ENCODE measurements at regions not wholly inside any gene's neighbourhood (a gene's known extent, or its start where the extent isn't known, plus 50 kb on each side); places are given as distances from the start of the nearest gene placed in this dataset.

GRCh38 chr18:73787316-73787715 is 360.3 kb downstream of the FBXO15 start:
- no peak for DNase-seq (ENCODE audit: low read depth)

DNA sequence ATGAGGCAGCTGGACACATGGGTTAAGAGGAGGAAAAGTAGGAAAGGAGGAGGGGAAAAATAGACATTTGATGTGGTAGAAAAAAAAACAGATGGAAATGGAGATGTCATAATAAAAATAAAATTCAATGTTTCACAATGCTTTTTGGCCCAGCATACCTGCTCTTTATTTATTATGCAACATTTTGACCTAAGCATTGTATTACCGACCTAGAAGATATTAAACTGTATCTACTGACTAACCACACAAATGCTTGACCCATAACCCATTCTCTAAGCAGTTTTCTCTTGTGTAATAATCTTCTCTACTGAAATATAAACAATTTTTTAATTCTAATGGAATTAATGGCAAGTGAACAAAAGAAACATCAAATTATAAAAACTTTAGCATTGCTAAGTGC is 362.3 kb downstream of the FBXO15 start:
- no peak for DNase-seq (ENCODE audit: low read depth)

GRCh38 chr18:73784853-73785252 is 362.8 kb downstream of the FBXO15 start:
- no peak for DNase-seq (ENCODE audit: low read depth)

- no peak for DNase-seq (ENCODE audit: low read depth)
Measured at GRCh38 chr18:73782405-73782804, 365.2 kb downstream of the FBXO15 start.

- DNase-seq (ENCODE audit: low read depth) = no peak
Measured at GRCh38 chr18:73780218-73780617, 367.4 kb downstream of the FBXO15 start.

- DNase-seq (ENCODE audit: low read depth) = no peak
Measured at GRCh38 chr18:73778032-73778359, 369.6 kb downstream of the FBXO15 start.

GRCh38 chr18:73777356-73778031 is 370.1 kb downstream of the FBXO15 start:
- no peak for DNase-seq (ENCODE audit: low read depth)

- DNase-seq (ENCODE audit: low read depth) = no peak
Measured at GRCh38 chr18:73774811-73775509, 372.7 kb downstream of the FBXO15 start.

GRCh38 chr18:73768043-73768442 is 379.6 kb downstream of the FBXO15 start:
- DNase-seq (ENCODE audit: low read depth) = no peak

- no peak for DNase-seq (ENCODE audit: low read depth)
Measured at GRCh38 chr18:73766910-73767515, 380.6 kb downstream of the FBXO15 start.

DNA sequence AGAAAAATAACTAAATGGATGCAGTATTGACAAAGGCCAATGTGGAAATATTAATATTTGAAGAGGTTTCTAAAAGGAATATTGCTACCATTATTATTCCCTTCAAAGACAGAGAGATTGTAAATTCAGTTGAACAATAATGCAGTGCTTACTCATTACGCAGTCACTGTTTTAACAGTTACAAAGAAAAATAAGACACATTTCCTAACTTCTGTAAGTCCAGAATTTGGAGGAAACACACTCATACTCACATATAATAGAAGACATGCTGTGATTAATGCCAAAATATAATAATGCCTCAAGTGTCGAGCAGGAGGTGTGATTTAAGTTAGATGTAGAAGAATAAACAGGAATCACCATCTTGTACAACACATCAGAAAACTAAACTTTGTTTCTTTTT is 389.2 kb downstream of the FBXO15 start:
- DNase-seq (ENCODE audit: low read depth) = no peak

DNA sequence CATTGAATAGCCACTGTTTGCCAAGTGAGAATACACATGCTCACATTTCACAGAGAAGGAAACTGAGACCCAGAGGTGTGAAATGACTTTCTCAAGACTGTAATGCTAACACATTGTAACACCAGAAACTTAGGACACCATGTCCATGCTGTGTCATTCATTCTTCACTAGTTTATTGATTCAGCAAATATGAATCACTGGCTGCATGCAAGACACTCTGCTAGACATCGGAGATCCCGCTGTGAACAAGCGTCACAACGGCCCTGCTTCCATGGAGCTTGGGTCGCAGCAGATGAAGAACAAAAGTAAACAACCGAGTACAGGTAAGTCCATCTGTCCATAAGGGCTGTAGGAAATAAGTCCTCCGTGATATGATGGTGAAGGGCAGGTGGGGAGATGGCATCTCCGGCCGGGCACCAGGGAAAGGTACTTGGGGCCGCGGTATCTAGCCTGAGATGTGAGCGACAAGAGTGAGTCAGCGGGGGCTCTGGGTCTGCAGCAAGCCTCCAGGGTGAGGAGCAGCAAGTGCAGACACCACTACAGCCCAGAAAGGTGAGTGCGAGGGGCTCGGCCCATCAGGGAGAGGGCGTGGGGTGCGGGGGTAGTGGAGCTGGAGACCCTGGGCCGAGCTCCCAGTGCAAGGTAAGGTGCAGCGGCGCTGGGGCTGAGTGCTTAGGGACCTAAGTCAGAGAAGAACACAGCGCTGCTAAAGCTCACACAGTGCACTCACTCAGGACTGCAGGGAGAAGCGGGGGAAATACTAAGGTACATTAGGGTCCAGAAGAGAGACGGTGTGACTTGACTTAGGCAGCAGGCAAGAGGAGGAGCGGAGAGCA is 391.2 kb downstream of the FBXO15 start:
- DNase-seq (ENCODE audit: low read depth) = no peak

- no peak for DNase-seq (ENCODE audit: low read depth)
Measured at GRCh38 chr18:73752965-73753364, 394.7 kb downstream of the FBXO15 start.

DNA sequence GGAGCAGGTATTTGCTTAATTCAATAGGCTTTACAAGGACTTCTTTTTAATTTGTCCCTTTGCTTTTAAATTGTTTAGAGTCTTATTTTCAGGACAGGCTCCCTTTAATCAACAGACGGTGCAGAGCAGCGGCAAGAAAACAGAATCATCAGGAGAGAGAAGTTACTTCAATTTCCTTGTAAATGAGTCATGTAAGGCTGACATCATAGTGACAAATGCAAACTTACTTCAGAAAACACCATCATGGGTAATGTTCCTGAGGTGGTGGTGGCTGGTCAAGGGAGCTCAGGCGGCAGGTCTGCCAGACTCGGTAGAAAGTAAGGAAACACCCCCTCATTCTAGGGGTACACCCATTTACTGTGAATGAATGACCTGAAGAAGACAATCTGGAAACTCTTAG is 395.1 kb downstream of the FBXO15 start:
- DNase-seq (ENCODE audit: low read depth) = no peak

DNA sequence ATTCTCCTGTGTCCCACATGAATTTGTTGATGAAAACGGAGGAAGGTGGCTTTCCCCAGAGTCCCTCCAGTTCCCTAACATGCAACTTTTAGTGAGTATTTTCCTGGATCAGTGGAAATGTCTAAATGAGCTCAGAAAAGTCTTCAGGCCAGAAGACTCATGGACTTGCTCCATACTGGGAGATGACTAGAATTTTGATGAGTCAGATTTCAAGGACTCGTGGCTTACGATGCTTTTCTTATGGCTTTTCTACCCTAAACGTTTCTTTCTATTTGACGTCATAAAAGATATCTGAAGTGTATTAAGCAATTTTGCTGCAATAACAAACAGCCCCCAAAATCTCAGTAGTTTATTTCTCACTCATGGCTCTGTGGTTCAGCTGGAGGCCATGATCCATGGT is 397.6 kb downstream of the FBXO15 start:
- no peak for DNase-seq (ENCODE audit: low read depth)

- DNase-seq (ENCODE audit: low read depth) = no peak
Measured at GRCh38 chr18:73749304-73749703, 398.3 kb downstream of the FBXO15 start.

- DNase-seq (ENCODE audit: low read depth) = no peak
Measured at GRCh38 chr18:73748731-73749130, 398.9 kb downstream of the FBXO15 start.

- DNase-seq (ENCODE audit: low read depth) = no peak
Measured at GRCh38 chr18:73746101-73746500, 401.5 kb downstream of the FBXO15 start.

GRCh38 chr18:73742957-73743356 is 404.7 kb downstream of the FBXO15 start:
- DNase-seq (ENCODE audit: low read depth) = no peak

DNA sequence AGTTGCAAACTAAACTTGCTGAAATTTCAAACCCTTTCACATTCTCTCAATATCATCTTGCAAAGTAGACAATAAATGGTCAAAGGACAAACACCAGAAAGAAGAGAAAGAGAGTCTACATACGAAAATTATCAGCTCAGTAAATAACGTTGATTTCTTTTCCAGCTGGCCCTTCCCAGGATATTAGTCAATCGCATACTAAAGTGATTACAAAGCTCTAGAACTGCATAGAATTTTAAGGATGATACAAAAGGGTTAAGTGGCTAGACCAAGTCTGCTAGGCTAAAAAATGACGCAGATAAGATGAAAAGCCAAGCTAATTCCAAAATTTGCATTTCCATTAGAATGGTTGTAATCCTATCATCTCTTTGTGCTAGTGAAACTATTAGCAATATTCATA is 405.7 kb downstream of the FBXO15 start:
- DNase-seq (ENCODE audit: low read depth) = no peak

- no peak for DNase-seq (ENCODE audit: low read depth)
Measured at GRCh38 chr18:73739098-73739497, 408.5 kb downstream of the FBXO15 start.

- no peak for DNase-seq (ENCODE audit: low read depth)
Measured at GRCh38 chr18:73737990-73738389, 409.6 kb downstream of the FBXO15 start.

DNA sequence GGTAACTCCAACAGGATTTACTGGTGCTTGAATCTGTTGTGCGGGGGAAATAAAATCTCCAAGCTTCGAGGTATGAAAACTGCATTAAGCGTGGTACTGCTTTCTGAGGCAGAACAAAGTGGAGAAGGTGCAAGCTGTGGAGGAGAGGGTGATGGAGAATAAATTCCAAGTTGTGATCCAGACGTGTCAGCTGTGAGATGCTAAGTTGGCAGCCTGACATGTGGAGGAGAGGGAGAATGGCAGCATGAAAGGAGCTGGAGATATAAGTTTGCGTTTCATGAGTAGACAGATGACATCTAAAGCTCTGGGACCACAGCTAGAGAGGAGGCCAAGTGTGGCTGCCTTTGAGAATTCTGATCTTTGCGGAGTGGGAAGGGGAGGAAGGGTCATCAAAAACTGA is 411.8 kb downstream of the FBXO15 start:
- no peak for DNase-seq (ENCODE audit: low read depth)

Data from stimulated activated CD8-positive, alpha-beta memory T cell treated with anti-CD3 and anti-CD28 coated beads, Interleukin-4, amount 100 ng/mL, for 24 hours (primary cell).